ENCODE measurements at regions not wholly inside any gene's neighbourhood (a gene's known extent, or its start where the extent isn't known, plus 50 kb on each side); places are given as distances from the start of the nearest gene placed in this dataset.
A peak's percentile ranks its signal among the peaks of the same experiment; 100 is the strongest.
"Not testable (repeated sequence)": the region's sequence is repeated elsewhere in the genome, so short reads cannot be mapped to it uniquely, and the experiment has no call there.

GRCh38 chr10:15442056-15442455, 71.0 kb upstream of the FAM171A1 start:
- ATAC-seq (ENCODE audit: low read depth) (no peak), DNase-seq (ENCODE audit: low spot score in 2 of 2) (no peak)
- Mint-ChIP-seq H3K27me3 (peaks cover 6% of the 10 kb centered on the region), H3K27ac (no peak overlapping the region), H3K9me3 (no peaks in the 10 kb centered on the region), H3K4me1 (no peaks in the 10 kb centered on the region), H3K36me3 (no peaks in the 10 kb centered on the region), H3K4me3 (no peak overlapping the region)

GRCh38 chr10:15440204-15440711, 69.2 kb upstream of the FAM171A1 start:
- Mint-ChIP-seq H3K9me3 (no peaks in the 10 kb centered on the region), H3K4me3 (no peak overlapping the region), H3K27ac (no peak overlapping the region), H3K27me3 (peaks cover 6% of the 10 kb centered on the region), H3K36me3 (no peaks in the 10 kb centered on the region), H3K4me1 (no peaks in the 10 kb centered on the region)
- DNase-seq (ENCODE audit: low spot score in 2 of 2) (no peak), ATAC-seq (ENCODE audit: low read depth) (no peak)

GRCh38 chr10:15439341-15439842, 68.3 kb upstream of the FAM171A1 start:
- peaks cover 8% of the 10 kb centered on the region for H3K27me3 Mint-ChIP-seq
- H3K4me1 Mint-ChIP-seq, result peaks cover 4% of the 10 kb centered on the region
- ATAC-seq (ENCODE audit: low read depth), result no peak
- no peaks in the 10 kb centered on the region for H3K9me3 Mint-ChIP-seq
- H3K36me3 Mint-ChIP-seq, result no peaks in the 10 kb centered on the region
- no peak overlapping the region for H3K4me3 Mint-ChIP-seq
- H3K27ac Mint-ChIP-seq, result no peak overlapping the region
- DNase-seq (ENCODE audit: low spot score in 2 of 2), result no peak

GRCh38 chr10:15436696-15437095, 65.6 kb upstream of the FAM171A1 start:
- ATAC-seq (ENCODE audit: low read depth) (no peak), DNase-seq (ENCODE audit: low spot score in 2 of 2) (no peak)
- Mint-ChIP-seq H3K27ac (no peak overlapping the region), H3K9me3 (no peaks in the 10 kb centered on the region), H3K36me3 (no peaks in the 10 kb centered on the region), H3K27me3 (peaks cover 8% of the 10 kb centered on the region), H3K4me1 (peaks cover 10% of the 10 kb centered on the region), H3K4me3 (no peak overlapping the region)

GRCh38 chr10:15433850-15434537, 62.9 kb upstream of the FAM171A1 start:
- Mint-ChIP-seq H3K27ac (peak overlapping the region; percentile 62), H3K4me1 (peaks cover 10% of the 10 kb centered on the region), H3K36me3 (no peaks in the 10 kb centered on the region), H3K27me3 (peaks cover 6% of the 10 kb centered on the region), H3K4me3 (peak overlapping the region; percentile 82), H3K9me3 (no peaks in the 10 kb centered on the region)
- peak; percentile 22 to 40 for DNase-seq (ENCODE audit: low spot score in 2 of 2)
- ATAC-seq (ENCODE audit: low read depth), result no peak

- DNase-seq (ENCODE audit: low spot score in 2 of 2) (no peak), ATAC-seq (ENCODE audit: low read depth) (no peak)
- Mint-ChIP-seq H3K36me3 (no peaks in the 10 kb centered on the region), H3K27me3 (peaks cover 8% of the 10 kb centered on the region), H3K4me1 (peaks cover 10% of the 10 kb centered on the region), H3K27ac (no peak overlapping the region), H3K9me3 (no peaks in the 10 kb centered on the region), H3K4me3 (no peak overlapping the region)
Observed at GRCh38 chr10:15432266-15432665, 61.2 kb upstream of the FAM171A1 start.

- Mint-ChIP-seq H3K4me1 (peaks cover 10% of the 10 kb centered on the region), H3K27ac (no peak overlapping the region), H3K27me3 (peaks cover 8% of the 10 kb centered on the region), H3K36me3 (no peaks in the 10 kb centered on the region), H3K4me3 (no peak overlapping the region), H3K9me3 (no peaks in the 10 kb centered on the region)
- ATAC-seq (ENCODE audit: low read depth) (no peak), DNase-seq (ENCODE audit: low spot score in 2 of 2) (no peak)
Observed at GRCh38 chr10:15430969-15431771, 60.1 kb upstream of the FAM171A1 start.

GRCh38 chr10:15428681-15429080, 57.6 kb upstream of the FAM171A1 start:
- no peaks in the 10 kb centered on the region for H3K9me3 Mint-ChIP-seq
- ATAC-seq (ENCODE audit: low read depth) (no peak), DNase-seq (ENCODE audit: low spot score in 2 of 2) (no peak)
- peaks cover 2% of the 10 kb centered on the region for H3K27me3 Mint-ChIP-seq
- H3K4me1 Mint-ChIP-seq, result no peaks in the 10 kb centered on the region
- H3K4me3 Mint-ChIP-seq, result no peak overlapping the region
- no peaks in the 10 kb centered on the region for H3K36me3 Mint-ChIP-seq
- no peak overlapping the region for H3K27ac Mint-ChIP-seq

- ATAC-seq (ENCODE audit: low read depth) (no peak), DNase-seq (ENCODE audit: low spot score in 2 of 2) (no peak)
- Mint-ChIP-seq H3K4me3 (no peak overlapping the region), H3K27ac (no peak overlapping the region), H3K27me3 (peaks cover 4% of the 10 kb centered on the region), H3K9me3 (no peaks in the 10 kb centered on the region), H3K4me1 (no peaks in the 10 kb centered on the region), H3K36me3 (peaks cover 2% of the 10 kb centered on the region)
Observed at GRCh38 chr10:15427843-15428414, 56.8 kb upstream of the FAM171A1 start.

- Mint-ChIP-seq H3K4me3 (no peak overlapping the region), H3K27ac (no peak overlapping the region), H3K36me3 (peaks cover 2% of the 10 kb centered on the region), H3K9me3 (no peaks in the 10 kb centered on the region), H3K27me3 (peaks cover 4% of the 10 kb centered on the region), H3K4me1 (no peaks in the 10 kb centered on the region)
- no peak for DNase-seq (ENCODE audit: low spot score in 2 of 2)
- no peak for ATAC-seq (ENCODE audit: low read depth)
Observed at GRCh38 chr10:15426558-15426957, 55.5 kb upstream of the FAM171A1 start.

GRCh38 chr10:15426115-15426514, 55.0 kb upstream of the FAM171A1 start:
- H3K27me3 Mint-ChIP-seq, result peaks cover 4% of the 10 kb centered on the region
- H3K4me1 Mint-ChIP-seq, result no peaks in the 10 kb centered on the region
- H3K36me3 Mint-ChIP-seq, result peaks cover 2% of the 10 kb centered on the region
- H3K27ac Mint-ChIP-seq, result no peak overlapping the region
- H3K4me3 Mint-ChIP-seq, result no peak overlapping the region
- no peaks in the 10 kb centered on the region for H3K9me3 Mint-ChIP-seq
- DNase-seq (ENCODE audit: low spot score in 2 of 2) (no peak), ATAC-seq (ENCODE audit: low read depth) (no peak)

- ATAC-seq (ENCODE audit: low read depth); H3K27me3 Mint-ChIP-seq; H3K4me3 Mint-ChIP-seq; H3K27ac Mint-ChIP-seq; H3K9me3 Mint-ChIP-seq; DNase-seq (ENCODE audit: low spot score in 2 of 2); H3K36me3 Mint-ChIP-seq; H3K4me1 Mint-ChIP-seq: not testable (repeated sequence)
Observed at GRCh38 chr10:15421875-15422274, 50.8 kb upstream of the FAM171A1 start.

All from memory B cell (primary cell).